ENCODE measurements at regions not wholly inside any gene's neighbourhood (a gene's known extent, or its start where the extent isn't known, plus 50 kb on each side); places are given as distances from the start of the nearest gene placed in this dataset.

DNA sequence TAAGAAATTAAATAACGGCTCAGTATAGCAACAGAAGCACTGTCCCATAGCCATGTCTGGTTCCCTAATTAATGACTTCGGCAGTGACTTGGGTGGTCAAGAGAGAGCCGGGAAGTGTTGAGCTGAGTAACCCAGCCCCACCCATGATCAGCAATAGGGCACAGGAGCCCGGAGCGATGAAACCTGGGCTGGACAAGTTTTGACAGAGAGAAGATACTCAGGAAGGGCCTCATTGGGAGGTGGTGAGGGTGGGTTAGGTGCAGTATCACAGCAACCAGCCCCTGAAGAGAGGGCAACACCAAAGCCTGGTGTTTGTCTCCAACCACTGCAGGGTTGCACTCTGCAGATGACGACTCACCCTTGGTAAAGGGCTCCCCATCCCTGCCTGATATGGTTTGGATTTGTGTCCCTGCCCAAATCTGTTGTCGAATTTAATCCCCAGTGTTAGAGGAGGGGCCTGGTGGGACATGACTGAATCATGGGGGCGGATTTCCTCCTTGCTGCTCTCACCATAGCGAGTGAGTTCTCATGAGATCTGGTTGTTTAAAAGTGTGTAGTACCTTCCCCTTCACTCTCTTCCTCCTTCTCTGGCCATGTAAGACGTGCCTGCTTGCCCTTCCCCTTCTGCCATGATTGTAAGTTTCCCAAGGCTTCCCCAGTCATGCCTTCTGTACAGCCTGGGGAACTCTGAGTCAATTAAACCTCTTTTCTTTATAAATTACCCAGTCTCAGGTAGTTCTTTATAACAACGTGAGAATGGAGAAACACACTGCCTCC is 124.9 kb upstream of the MED13L start:
- DNase-seq (ENCODE audit: low spot score), result no peak

DNA sequence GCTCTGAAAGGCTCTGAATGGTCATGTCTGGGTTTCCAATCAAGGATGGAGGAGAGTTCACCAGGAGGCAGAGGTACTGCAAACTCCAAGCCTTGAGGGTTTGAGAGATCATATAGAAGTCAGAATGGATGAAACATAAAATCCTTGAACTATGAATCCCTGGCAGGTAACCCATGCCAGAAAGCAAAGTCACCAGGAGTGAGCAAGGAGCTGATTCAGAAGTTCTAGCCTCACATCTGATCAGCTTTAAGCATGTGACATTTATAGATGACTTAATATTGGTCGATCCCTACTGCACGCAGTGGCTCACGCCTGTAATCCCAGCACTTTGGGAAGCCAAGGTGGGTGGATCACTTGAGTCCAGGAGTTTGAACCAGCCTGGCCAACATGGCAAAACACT is 126.1 kb upstream of the MED13L start:
- DNase-seq (ENCODE audit: low spot score), result no peak

DNA sequence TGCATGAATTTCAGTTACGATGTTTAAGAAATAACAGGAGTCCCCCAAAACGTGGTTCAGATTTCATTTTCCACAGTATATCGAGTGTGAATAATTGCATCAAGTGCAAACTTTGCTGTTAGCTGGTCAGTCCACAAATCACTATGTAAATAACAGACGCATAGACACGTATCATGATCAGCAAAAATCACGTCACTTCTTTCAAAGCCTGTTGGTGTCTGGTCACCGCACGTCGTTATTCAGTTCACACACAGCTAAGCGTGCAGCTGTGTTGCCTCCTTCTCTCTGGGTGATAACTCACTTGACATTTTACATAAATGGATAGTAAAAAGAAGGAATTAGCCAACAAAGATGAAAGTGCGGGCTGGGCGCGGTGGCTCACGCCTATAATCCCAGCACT is 126.8 kb upstream of the MED13L start:
- DNase-seq (ENCODE audit: low spot score), result no peak

- DNase-seq (ENCODE audit: low spot score), result no peak
Measured at GRCh38 chr12:116404913-116405611, 127.6 kb upstream of the MED13L start.

DNA sequence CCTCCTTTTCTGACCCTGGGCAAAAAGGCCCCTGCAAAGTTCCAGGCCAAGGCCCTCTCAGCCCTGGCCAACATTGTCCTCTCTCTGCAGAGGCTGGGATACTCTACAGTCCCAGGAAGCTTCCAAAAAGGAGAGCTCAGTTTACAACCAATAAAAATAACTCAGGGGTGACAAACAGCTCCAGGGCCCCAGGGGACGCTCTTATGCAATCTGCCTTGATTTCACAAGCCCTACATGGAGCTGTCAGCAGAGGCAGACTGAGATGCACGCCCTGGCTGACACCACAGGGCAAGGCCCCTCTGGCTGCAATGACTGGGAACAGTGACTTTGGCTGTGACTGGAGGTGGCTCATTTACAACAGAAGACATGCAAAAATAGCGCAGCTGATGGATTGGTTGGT is 129.0 kb upstream of the MED13L start:
- peak; percentile 73 for DNase-seq (ENCODE audit: low spot score)

DNA sequence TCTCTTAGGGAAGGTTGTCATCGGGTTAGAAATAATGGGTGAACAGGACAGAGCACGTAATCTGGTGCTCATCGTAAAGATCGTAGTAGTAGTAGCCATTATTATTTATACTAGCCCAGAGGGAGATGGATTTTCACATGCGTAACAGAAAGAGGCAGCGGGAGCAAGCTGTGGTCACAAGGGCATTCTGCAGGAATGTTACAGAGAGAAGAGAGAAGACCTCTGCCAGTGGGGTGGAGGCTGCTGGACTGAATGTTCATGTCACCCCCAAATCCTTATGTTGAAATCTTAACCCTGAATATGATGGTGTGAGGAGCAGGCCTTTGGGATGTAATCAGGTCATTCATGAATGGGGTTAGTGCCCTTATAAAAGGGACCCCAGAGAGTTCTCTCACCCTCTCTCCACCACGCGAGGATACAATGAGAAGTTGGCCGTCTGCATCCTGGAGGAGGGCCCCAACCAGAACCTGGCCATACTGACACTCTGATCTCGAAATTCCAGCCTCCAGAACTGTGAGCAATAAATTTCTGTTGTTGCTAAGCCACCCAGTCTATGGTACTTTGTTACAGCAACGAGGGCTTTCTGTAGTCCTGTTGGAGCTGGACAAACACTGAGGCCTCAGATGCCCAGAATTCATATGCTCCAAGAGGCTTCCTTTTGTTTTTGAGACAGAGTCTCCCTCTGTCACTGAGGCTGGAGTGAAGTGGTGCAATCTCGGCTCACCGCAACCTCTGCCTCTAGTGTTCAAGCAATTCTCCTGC is 131.2 kb upstream of the MED13L start:
- no peak for DNase-seq (ENCODE audit: low spot score)

- DNase-seq (ENCODE audit: low spot score), result no peak
Measured at GRCh38 chr12:116411977-116412376, 134.5 kb upstream of the MED13L start.

- no peak for DNase-seq (ENCODE audit: low spot score)
Measured at GRCh38 chr12:116414891-116415290, 137.4 kb upstream of the MED13L start.

DNA sequence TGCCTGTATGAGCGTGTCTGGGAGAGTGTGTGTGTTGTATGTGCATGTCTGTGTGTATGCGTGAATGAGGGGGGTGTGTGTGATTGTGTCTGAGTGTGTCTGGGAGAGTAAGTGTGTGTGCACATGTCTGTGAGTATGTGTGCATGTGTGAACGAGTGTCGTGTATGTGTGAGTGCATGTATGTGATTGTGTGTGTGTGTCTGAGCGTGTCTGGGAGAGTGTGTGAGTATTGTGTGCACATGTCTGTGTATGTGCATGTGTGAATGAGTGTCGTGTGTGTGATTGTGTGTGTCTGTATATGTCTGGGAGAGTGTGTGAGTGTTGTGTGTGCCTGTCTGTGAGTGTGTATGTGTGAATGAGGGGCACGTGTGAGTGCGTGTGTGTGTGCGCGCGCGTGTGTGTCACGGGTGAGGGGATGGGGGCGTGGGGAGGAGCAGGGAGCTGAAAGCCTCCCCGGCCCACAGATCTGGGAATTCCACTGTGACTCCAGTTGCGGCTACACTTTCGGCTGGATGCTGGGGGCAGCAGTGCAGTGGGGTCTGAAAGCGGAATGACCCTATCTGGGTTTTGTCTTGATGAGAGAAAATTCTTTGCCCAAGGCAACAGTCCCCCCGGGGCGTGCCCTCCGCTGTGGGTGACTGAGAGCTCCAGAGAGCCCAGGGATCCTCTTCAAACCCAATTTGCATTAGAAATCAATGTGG is 138.1 kb upstream of the MED13L start:
- DNase-seq (ENCODE audit: low spot score), result no peak

DNA sequence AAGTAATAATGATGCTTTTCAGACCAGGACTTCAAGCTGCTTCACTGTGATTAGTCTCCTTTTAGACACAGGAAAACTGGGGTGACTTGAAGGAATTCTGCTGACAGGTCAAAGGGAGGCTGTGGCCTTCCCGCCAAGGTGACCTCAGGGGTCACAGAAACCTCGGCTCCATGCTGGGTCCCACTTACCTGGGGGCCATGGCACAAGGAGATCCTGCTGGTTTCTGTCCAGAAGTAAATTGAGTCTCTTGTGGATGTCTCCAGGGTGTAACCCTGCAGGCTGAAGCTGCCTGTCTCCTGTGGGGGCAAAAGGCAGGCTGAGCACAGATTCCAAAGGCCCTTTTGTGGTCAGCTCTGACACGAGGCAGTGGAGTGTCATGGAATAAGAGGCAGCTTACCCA is 138.7 kb upstream of the MED13L start:
- peak; percentile 17 for DNase-seq (ENCODE audit: low spot score)

GRCh38 chr12:116418551-116418950 is 140.6 kb upstream of the MAP1LC3B2 start:
- no peak for DNase-seq (ENCODE audit: low spot score)

GRCh38 chr12:116420227-116420880 is 138.8 kb upstream of the MAP1LC3B2 start:
- no peak for DNase-seq (ENCODE audit: low spot score)

GRCh38 chr12:116421785-116422538 is 137.2 kb upstream of the MAP1LC3B2 start:
- DNase-seq (ENCODE audit: low spot score), result no peak

DNA sequence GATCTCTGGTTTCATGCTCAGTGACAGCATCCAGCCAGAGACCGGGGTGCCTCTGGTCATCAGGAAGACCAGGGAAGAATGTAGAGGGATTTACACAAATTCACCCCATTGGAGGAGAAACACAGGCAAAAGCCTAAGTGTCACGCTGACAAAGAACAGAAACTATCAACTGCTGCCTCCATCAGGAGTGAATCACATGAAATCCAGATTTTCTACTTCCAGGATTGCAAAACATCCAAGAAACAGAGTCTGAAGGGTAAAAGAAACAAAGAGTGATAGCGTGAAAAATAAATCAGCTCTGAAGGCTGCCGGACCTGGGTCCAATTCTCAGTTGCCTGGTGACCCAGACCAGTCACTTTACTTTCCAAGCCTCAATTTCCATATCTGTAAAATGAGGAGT is 136.1 kb upstream of the MAP1LC3B2 start:
- DNase-seq (ENCODE audit: low spot score), result no peak

- no peak for DNase-seq (ENCODE audit: low spot score)
Measured at GRCh38 chr12:116425256-116426193, 133.7 kb upstream of the MAP1LC3B2 start.

DNA sequence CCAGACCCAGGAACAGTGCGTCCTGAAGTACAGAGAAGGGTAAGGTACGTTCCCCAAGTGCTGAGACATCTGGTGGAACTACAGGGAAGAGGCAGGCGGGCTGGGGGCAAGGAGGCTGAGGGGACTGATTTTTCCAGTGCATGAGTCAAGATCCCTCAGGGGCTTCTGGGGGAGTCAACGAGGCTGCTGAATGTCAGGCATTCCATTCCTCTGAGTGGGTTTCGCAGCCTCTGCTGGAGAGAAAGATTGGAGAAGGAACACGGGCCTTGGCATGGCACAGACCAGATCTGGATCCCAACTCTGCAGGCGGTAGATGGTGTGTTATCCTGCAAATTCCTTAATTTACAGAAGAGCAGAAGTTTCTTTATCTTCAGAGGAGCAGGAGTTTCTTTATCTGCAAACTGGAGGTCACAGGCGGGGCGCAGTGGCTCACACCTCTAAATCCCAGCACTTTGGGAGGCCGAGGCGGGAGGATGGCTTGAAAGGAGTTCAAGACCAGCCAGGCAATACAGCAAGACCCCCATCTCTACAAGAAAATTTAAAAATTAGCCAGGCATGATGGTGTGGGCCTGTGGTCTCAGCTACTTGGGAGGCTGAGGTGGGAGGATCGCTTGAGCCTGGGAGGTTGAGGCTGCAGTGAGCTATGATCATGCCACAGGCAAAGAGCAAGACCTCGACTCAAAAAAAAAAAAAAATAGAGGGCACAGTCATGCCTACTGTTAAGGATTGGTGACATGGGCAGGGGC is 132.6 kb upstream of the MAP1LC3B2 start:
- peak; percentile 68 for DNase-seq (ENCODE audit: low spot score)

- DNase-seq (ENCODE audit: low spot score), result peak; percentile 69
Measured at GRCh38 chr12:116427200-116427930, 131.8 kb upstream of the MAP1LC3B2 start.

DNA sequence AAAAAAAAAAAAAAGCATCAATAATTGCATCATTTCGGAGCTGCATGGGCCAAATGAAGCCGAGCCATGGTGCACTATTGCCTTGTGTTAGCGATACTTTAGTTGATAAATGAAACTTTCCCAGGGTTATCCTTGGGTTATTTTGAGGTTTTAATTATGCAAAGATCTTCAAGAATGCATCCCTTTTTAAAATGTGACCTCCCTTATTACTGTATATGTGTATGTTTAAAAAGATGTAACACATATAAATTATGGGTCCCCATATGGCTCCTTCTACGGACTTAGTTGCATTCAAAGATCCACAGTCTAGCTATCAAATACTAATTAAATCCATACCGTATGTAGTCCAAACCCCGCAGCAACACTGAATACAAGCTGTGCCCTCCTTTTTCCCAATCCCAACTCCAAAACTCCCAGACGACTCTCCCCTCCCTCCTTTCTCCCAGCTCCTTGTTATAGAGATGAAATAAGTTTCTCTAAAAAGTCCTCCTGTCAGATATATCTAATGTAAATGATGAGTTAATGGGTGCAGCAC is 129.3 kb upstream of the MAP1LC3B2 start:
- DNase-seq (ENCODE audit: low spot score), result no peak

Measured in iPS-NIHi11 (cell line).